ENCODE measurements at regions not wholly inside any gene's neighbourhood (a gene's known extent, or its start where the extent isn't known, plus 50 kb on each side); places are given as distances from the start of the nearest gene placed in this dataset.

DNA sequence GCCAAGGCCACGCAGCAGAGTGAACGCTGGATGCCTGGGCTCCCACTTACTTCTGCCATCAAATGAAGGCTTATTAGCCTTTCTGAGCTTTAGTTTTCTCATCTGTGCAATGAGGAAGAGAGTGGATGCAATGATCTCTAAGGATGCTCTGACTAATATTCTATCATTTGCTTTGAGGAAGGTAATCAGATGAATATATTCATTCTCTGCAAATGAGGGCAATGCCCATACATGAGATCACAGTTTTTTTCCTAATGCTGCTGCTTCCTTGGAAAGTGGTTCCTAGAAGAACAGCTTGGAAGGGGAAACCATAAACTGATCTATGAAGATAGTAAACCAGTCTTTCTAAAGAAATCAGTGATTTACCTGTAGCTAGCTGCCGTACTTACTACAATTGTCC is 152.4 kb downstream of the NSG2 start:
- no peaks in the 10 kb centered on the region for H3K9me3 ChIP-seq (ENCODE audit: control insufficient read depth in 4 of 4, low read length in 3 of 4)
- no peak overlapping the region for H3K9ac ChIP-seq (ENCODE audit: low read depth in 1 of 2, low read length in 2 of 2)
- H3K36me3 ChIP-seq (ENCODE audit: control insufficient read depth in 4 of 4, insufficient read depth in 3 of 4, low read depth in 1 of 4, low read length in 3 of 4) = no peaks in the 10 kb centered on the region
- no peak overlapping the region for H3K4me3 ChIP-seq (ENCODE audit: low read depth in 1 of 3, low read length in 3 of 3)
- DNase-seq (ENCODE audit: low spot score) = no peak
- no peaks in the 10 kb centered on the region for H3K27me3 ChIP-seq (ENCODE audit: control insufficient read depth in 4 of 4, insufficient read depth in 4 of 4, low read length in 3 of 4)
- TF ChIP-seq YY1 (IDR thresholded peaks at IDR 0.05) (no peak), TAF1 (conservative IDR thresholded peaks at IDR 0.05) (no peak), RXRA (IDR thresholded peaks at IDR 0.05) (no peak), HNF4G (IDR thresholded peaks at IDR 0.05) (no peak), ZBTB33 (IDR thresholded peaks at IDR 0.05) (no peak), HNF4A (conservative IDR thresholded peaks at IDR 0.05) (no peak), FOXA2 (IDR thresholded peaks at IDR 0.05) (no peak), NR2F2 (IDR thresholded peaks at IDR 0.05) (no peak)
- TF ChIP-seq, protein P1, sequence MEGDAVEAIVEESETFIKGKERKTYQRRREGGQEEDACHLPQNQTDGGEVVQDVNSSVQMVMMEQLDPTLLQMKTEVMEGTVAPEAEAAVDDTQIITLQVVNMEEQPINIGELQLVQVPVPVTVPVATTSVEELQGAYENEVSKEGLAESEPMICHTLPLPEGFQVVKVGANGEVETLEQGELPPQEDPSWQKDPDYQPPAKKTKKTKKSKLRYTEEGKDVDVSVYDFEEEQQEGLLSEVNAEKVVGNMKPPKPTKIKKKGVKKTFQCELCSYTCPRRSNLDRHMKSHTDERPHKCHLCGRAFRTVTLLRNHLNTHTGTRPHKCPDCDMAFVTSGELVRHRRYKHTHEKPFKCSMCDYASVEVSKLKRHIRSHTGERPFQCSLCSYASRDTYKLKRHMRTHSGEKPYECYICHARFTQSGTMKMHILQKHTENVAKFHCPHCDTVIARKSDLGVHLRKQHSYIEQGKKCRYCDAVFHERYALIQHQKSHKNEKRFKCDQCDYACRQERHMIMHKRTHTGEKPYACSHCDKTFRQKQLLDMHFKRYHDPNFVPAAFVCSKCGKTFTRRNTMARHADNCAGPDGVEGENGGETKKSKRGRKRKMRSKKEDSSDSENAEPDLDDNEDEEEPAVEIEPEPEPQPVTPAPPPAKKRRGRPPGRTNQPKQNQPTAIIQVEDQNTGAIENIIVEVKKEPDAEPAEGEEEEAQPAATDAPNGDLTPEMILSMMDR (IDR thresholded peaks at IDR 0.05; ENCODE audit: low read depth, low read length, missing input control) = no peak
- TF ChIP-seq, protein P2, sequence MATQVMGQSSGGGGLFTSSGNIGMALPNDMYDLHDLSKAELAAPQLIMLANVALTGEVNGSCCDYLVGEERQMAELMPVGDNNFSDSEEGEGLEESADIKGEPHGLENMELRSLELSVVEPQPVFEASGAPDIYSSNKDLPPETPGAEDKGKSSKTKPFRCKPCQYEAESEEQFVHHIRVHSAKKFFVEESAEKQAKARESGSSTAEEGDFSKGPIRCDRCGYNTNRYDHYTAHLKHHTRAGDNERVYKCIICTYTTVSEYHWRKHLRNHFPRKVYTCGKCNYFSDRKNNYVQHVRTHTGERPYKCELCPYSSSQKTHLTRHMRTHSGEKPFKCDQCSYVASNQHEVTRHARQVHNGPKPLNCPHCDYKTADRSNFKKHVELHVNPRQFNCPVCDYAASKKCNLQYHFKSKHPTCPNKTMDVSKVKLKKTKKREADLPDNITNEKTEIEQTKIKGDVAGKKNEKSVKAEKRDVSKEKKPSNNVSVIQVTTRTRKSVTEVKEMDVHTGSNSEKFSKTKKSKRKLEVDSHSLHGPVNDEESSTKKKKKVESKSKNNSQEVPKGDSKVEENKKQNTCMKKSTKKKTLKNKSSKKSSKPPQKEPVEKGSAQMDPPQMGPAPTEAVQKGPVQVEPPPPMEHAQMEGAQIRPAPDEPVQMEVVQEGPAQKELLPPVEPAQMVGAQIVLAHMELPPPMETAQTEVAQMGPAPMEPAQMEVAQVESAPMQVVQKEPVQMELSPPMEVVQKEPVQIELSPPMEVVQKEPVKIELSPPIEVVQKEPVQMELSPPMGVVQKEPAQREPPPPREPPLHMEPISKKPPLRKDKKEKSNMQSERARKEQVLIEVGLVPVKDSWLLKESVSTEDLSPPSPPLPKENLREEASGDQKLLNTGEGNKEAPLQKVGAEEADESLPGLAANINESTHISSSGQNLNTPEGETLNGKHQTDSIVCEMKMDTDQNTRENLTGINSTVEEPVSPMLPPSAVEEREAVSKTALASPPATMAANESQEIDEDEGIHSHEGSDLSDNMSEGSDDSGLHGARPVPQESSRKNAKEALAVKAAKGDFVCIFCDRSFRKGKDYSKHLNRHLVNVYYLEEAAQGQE (IDR thresholded peaks at IDR 0.05) = no peak
- 92% methylated on average over 3 of the region's 3 CpGs for WGBS
- H3K4me1 ChIP-seq (ENCODE audit: control insufficient read depth in 4 of 4, insufficient read depth in 4 of 4, low read length in 3 of 4) = no peaks in the 10 kb centered on the region
- H3K27ac ChIP-seq (ENCODE audit: low read depth in 1 of 2, low read length in 2 of 2) = no peak overlapping the region

DNA sequence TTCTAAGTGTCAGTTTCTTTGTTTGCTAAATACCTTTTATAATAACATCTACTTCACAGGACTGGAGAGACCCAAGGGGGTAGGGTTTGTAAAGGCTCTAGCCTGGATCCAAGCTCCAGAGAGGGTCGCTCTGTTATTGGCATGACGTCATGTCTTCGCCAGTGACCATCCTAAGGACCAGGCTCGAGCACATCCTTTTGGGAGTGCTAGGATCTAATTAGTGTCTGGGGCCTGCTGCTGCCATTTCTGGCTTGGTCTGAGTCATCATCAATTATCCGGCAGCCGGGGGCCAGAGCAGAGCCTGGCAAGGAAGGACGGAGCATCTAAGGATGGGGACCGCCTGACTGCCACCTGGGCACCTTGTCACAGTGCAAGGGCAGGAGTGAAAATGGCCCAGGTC is 153.0 kb downstream of the NSG2 start:
- no peaks in the 10 kb centered on the region for H3K36me3 ChIP-seq (ENCODE audit: control insufficient read depth in 4 of 4, insufficient read depth in 3 of 4, low read depth in 1 of 4, low read length in 3 of 4)
- H3K9ac ChIP-seq (ENCODE audit: low read depth in 1 of 2, low read length in 2 of 2) = no peak overlapping the region
- no peak overlapping the region for H3K4me3 ChIP-seq (ENCODE audit: low read depth in 1 of 3, low read length in 3 of 3)
- H3K9me3 ChIP-seq (ENCODE audit: control insufficient read depth in 4 of 4, low read length in 3 of 4) = no peaks in the 10 kb centered on the region
- H3K4me1 ChIP-seq (ENCODE audit: control insufficient read depth in 4 of 4, insufficient read depth in 4 of 4, low read length in 3 of 4) = no peaks in the 10 kb centered on the region
- TF ChIP-seq HNF4G (IDR thresholded peaks at IDR 0.05) (no peak), JUND (IDR thresholded peaks at IDR 0.05) (no peak), SP1 (IDR thresholded peaks at IDR 0.05) (no peak), ZBTB33 (IDR thresholded peaks at IDR 0.05) (no peak), FOXA1 (IDR thresholded peaks at IDR 0.05) (no peak), EGR1 (IDR thresholded peaks at IDR 0.05; ENCODE audit: low read depth in 2 of 2) (no peak), TAF1 (conservative IDR thresholded peaks at IDR 0.05) (no peak), YY1 (IDR thresholded peaks at IDR 0.05) (no peak), RXRA (IDR thresholded peaks at IDR 0.05) (no peak)
- H3K27ac ChIP-seq (ENCODE audit: low read depth in 1 of 2, low read length in 2 of 2) = no peak overlapping the region
- no peak for DNase-seq (ENCODE audit: low spot score)
- WGBS = 76% methylated on average over 8 of the region's 8 CpGs
- no peaks in the 10 kb centered on the region for H3K27me3 ChIP-seq (ENCODE audit: control insufficient read depth in 4 of 4, insufficient read depth in 4 of 4, low read length in 3 of 4)
